ENCODE measurements at regions not wholly inside any gene's neighbourhood (a gene's known extent, or its start where the extent isn't known, plus 50 kb on each side); places are given as distances from the start of the nearest gene placed in this dataset.

DNA sequence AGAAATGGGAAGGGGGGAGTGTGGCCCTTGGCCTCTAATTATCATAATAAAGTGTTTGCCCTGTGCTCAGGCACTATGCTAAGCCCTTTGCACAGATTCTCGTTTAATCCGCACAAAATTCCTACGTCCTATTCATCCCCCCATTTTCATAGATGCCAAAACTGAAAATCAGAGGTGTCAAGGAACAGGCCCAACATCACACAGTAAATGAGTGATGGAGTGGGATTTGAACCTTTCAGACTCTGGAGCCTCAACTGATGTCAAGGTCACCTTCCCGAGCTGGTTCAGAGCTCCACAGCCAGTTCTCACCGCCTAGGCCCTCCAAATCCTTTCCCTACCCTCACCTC, 80.7 kb downstream of the IRF2BPL start:
- POLR2A ChIA-PET = interaction anchor here (0.6 to 2.4 kb wide), 11 partner anchors 8 to 86 kb away, joined by 3 to 13 read pairs (median 4); no protein-coding TSS in a partner anchor
- ATAC-seq = no peak

More for the DNA sequence above, 80.7 kb downstream of the IRF2BPL start:
- Histone ChIP-seq H3K4me3 (replicated peaks in 1 of 2; ENCODE audit: low read depth in 1 of 2, low read length in 2 of 2) (peak overlapping the region in 1 of 2 experiments; percentile 35; a peak in 2 of 4 replicates), H3K27ac (ENCODE audit: low read depth, low read length) (peak overlapping the region; percentile 97), H3K9ac (ENCODE audit: low read length) (peak overlapping the region; percentile 58), H4K20me1 (ENCODE audit: insufficient read depth) (no peaks in the 10 kb centered on the region), H3K36me3 (ENCODE audit: control insufficient read depth in 1 of 2, insufficient read depth in 2 of 2, low read length in 2 of 2) (no peaks in the 10 kb centered on the region), H3K4me2 (ENCODE audit: low read length) (peak overlapping the region; percentile 81), H3K9me2 (ENCODE audit: insufficient read depth) (no peaks in the 10 kb centered on the region), H2AFZ (ENCODE audit: low read depth, low read length, poor library complexity, severe bottlenecking) (no peak overlapping the region), H3K9me3 (ENCODE audit: control insufficient read depth in 1 of 2, insufficient read depth in 1 of 2, low read depth in 1 of 2, low read length in 2 of 2) (no peaks in the 10 kb centered on the region), H3K27me3 (ENCODE audit: insufficient read depth, low read length) (no peaks in the 10 kb centered on the region), H3K79me2 (ENCODE audit: insufficient read depth, low read length) (no peaks in the 10 kb centered on the region), H3K4me1 (ENCODE audit: control insufficient read depth in 1 of 2, insufficient read depth in 2 of 2, low read length in 2 of 2) (peaks cover 72 to 79% of the 10 kb centered on the region in 2 experiments)
- no peak for TF ChIP-seq FOSL1 (IDR thresholded peaks at IDR 0.05; ENCODE audit: low read depth)
- TF ChIP-seq, protein P1, sequence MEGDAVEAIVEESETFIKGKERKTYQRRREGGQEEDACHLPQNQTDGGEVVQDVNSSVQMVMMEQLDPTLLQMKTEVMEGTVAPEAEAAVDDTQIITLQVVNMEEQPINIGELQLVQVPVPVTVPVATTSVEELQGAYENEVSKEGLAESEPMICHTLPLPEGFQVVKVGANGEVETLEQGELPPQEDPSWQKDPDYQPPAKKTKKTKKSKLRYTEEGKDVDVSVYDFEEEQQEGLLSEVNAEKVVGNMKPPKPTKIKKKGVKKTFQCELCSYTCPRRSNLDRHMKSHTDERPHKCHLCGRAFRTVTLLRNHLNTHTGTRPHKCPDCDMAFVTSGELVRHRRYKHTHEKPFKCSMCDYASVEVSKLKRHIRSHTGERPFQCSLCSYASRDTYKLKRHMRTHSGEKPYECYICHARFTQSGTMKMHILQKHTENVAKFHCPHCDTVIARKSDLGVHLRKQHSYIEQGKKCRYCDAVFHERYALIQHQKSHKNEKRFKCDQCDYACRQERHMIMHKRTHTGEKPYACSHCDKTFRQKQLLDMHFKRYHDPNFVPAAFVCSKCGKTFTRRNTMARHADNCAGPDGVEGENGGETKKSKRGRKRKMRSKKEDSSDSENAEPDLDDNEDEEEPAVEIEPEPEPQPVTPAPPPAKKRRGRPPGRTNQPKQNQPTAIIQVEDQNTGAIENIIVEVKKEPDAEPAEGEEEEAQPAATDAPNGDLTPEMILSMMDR (IDR thresholded peaks at IDR 0.05 in 2 of 3, conservative IDR thresholded peaks at IDR 0.05 in 1 of 3; ENCODE audit: borderline replicate concordance in 1 of 3, insufficient read depth in 1 of 3, low read depth in 2 of 3, low read length in 2 of 3) = no peak
- no peak for TF ChIP-seq TCF7L2 (IDR thresholded peaks at IDR 0.05; ENCODE audit: borderline replicate concordance, extremely low read depth, insufficient read depth, insufficient read length)
- TF ChIP-seq SIN3A (IDR thresholded peaks at IDR 0.05; ENCODE audit: low read depth) = no peak
- TF ChIP-seq, protein P2, sequence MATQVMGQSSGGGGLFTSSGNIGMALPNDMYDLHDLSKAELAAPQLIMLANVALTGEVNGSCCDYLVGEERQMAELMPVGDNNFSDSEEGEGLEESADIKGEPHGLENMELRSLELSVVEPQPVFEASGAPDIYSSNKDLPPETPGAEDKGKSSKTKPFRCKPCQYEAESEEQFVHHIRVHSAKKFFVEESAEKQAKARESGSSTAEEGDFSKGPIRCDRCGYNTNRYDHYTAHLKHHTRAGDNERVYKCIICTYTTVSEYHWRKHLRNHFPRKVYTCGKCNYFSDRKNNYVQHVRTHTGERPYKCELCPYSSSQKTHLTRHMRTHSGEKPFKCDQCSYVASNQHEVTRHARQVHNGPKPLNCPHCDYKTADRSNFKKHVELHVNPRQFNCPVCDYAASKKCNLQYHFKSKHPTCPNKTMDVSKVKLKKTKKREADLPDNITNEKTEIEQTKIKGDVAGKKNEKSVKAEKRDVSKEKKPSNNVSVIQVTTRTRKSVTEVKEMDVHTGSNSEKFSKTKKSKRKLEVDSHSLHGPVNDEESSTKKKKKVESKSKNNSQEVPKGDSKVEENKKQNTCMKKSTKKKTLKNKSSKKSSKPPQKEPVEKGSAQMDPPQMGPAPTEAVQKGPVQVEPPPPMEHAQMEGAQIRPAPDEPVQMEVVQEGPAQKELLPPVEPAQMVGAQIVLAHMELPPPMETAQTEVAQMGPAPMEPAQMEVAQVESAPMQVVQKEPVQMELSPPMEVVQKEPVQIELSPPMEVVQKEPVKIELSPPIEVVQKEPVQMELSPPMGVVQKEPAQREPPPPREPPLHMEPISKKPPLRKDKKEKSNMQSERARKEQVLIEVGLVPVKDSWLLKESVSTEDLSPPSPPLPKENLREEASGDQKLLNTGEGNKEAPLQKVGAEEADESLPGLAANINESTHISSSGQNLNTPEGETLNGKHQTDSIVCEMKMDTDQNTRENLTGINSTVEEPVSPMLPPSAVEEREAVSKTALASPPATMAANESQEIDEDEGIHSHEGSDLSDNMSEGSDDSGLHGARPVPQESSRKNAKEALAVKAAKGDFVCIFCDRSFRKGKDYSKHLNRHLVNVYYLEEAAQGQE (IDR thresholded peaks at IDR 0.05; ENCODE audit: low read depth) = no peak
- TF ChIP-seq EZH2phosphoT487 (IDR thresholded peaks at IDR 0.05; ENCODE audit: borderline replicate concordance) = no peak
- no peak for TF ChIP-seq RAD21 (IDR thresholded peaks at IDR 0.05; ENCODE audit: low read depth)
- TF ChIP-seq, protein P3, sequence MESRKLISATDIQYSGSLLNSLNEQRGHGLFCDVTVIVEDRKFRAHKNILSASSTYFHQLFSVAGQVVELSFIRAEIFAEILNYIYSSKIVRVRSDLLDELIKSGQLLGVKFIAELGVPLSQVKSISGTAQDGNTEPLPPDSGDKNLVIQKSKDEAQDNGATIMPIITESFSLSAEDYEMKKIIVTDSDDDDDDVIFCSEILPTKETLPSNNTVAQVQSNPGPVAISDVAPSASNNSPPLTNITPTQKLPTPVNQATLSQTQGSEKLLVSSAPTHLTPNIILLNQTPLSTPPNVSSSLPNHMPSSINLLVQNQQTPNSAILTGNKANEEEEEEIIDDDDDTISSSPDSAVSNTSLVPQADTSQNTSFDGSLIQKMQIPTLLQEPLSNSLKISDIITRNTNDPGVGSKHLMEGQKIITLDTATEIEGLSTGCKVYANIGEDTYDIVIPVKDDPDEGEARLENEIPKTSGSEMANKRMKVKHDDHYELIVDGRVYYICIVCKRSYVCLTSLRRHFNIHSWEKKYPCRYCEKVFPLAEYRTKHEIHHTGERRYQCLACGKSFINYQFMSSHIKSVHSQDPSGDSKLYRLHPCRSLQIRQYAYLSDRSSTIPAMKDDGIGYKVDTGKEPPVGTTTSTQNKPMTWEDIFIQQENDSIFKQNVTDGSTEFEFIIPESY (IDR thresholded peaks at IDR 0.05; ENCODE audit: extremely low read depth, insufficient replicate concordance, low read length) = no peak
- no peak for TF ChIP-seq SRF (IDR thresholded peaks at IDR 0.05; ENCODE audit: low read depth)
- no peak for TF ChIP-seq EZH2 (IDR thresholded peaks at IDR 0.05)
- TF ChIP-seq CEBPB (IDR thresholded peaks at IDR 0.05; ENCODE audit: low read depth) = no peak
- no peak for TF ChIP-seq YY1 (IDR thresholded peaks at IDR 0.05; ENCODE audit: extremely low read depth, insufficient replicate concordance, low read depth, low read length)
- TF ChIP-seq, protein P4, sequence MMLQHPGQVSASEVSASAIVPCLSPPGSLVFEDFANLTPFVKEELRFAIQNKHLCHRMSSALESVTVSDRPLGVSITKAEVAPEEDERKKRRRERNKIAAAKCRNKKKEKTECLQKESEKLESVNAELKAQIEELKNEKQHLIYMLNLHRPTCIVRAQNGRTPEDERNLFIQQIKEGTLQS (IDR thresholded peaks at IDR 0.05) = no peak
- TF ChIP-seq POLR2AphosphoS5 (IDR thresholded peaks at IDR 0.05; ENCODE audit: low read depth, low read length) = no peak
- no peak for TF ChIP-seq ZNF274 (IDR thresholded peaks at IDR 0.05; ENCODE audit: low read depth, low read length)
- no peak for TF ChIP-seq ELF1 (IDR thresholded peaks at IDR 0.05; ENCODE audit: borderline replicate concordance, low read depth)
- TF ChIP-seq, protein P5, sequence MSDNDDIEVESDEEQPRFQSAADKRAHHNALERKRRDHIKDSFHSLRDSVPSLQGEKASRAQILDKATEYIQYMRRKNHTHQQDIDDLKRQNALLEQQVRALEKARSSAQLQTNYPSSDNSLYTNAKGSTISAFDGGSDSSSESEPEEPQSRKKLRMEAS (IDR thresholded peaks at IDR 0.05) = no peak
- TF ChIP-seq JUND (IDR thresholded peaks at IDR 0.05) = no peak
- no peak for TF ChIP-seq ZFX (IDR thresholded peaks at IDR 0.05)
- DNase-seq (ENCODE audit: low read depth, low spot score) = no peak
- ChIA-PET CTCF (interaction anchor here (0.7 to 2.9 kb wide), 11 partner anchors 8 to 123 kb away, joined by 3 to 21 read pairs (median 3); no protein-coding TSS in a partner anchor), RAD21 (ENCODE audit: low non-redundant PET in 1 of 2, low total read pairs in 2 of 2, uncharacterized antibody in 2 of 2, unreplicated experiment in 2 of 2) (interaction anchor here (0.6 to 1.5 kb wide), 7 partner anchors 9 to 123 kb away, joined by 4 to 8 read pairs (median 6); partner anchors contain the start of gene IRF2BPL (in 1 of the 2))
- intact Hi-C loops (cut with micrococcal nuclease) = loop anchor here (2.0 kb wide), 2 partner anchors 29 to 111 kb away; no protein-coding TSS in a partner anchor
- no TSS peak for BruUV-seq (replicated peaks)
